B cell (primary cell): ENCODE measurements at regions not wholly inside any gene's neighbourhood (a gene's known extent, or its start where the extent isn't known, plus 50 kb on each side); places are given as distances from the start of the nearest gene placed in this dataset.

ENCODE experiments used
- ATAC-seq: fragments of 200-7000 bp; cut with Tn5 transposase; one replicate; pipeline ENCODE4 v1.10.0; 2021; ENCODE audit warnings: low read depth, mild to moderate bottlenecking, moderate number of reproducible peaks, moderate library complexity
- CTCF ChIA-PET: fragments of 350-600 bp; sonication (Branson Sonifier 250); formaldehyde crosslinking; loops from one replicate; lab custom pipeline; 2021; ENCODE audit warnings: antibody characterized with exemption, inconsistent platforms; lab: Charles Lee
- POLR2A ChIA-PET: fragments of 350-600 bp; sonication (Branson Sonifier 250); formaldehyde crosslinking; loops from one replicate; lab custom pipeline; 2021; ENCODE audit warnings: antibody characterized with exemption; lab: Charles Lee
- DNase-seq: peaks from one replicate; pipeline ENCODE4 v3.0.0; 2013
- H2AFZ ChIP-seq: 2 replicates; pipeline ENCODE4 v1.6.1; 2012; ENCODE audit warnings: mild to moderate bottlenecking, low read depth, low read length; ENCODE audit not compliant: insufficient read depth, poor library complexity, severe bottlenecking
- H3K27ac ChIP-seq, 2 donors: 1 replicate in 1 of 2; 2 replicates in 1 of 2; pipeline ENCODE4 v1.5.1; 2012 to 2013; ENCODE audit warnings: low read length in 2 of 2, mild to moderate bottlenecking in 2 of 2, moderate library complexity in 1 of 2
- H3K27me3 ChIP-seq, 4 experiments: fragments of 200-600 bp in 1 of 4; sonication (generic) in 1 of 4; replicated peaks in 1 of 4; 1 replicate in 2 of 4; 2 replicates in 2 of 4; pipeline versions ENCODE4 v1.6.1 to v1.7.0; 2013 to 2016; ENCODE audit warnings: low read length in 3 of 4, mild to moderate bottlenecking in 2 of 4, mixed read lengths in 1 of 4, moderate library complexity in 1 of 4; ENCODE audit not compliant: insufficient read depth in 4 of 4, control insufficient read depth in 3 of 4; ENCODE audit errors: control extremely low read depth in 1 of 4
- H3K36me3 ChIP-seq, 2 experiments: replicated peaks in 1 of 2; 1 replicate in 1 of 2; 2 replicates in 1 of 2; pipeline versions ENCODE4 v1.6.1 to v1.7.1; 2013; ENCODE audit warnings: low read length in 1 of 2; ENCODE audit not compliant: insufficient read depth in 2 of 2, control insufficient read depth in 1 of 2; ENCODE audit errors: control extremely low read depth in 1 of 2, extremely low read depth in 1 of 2
- H3K4me1 ChIP-seq, 2 donors: fragments of 200-600 bp in 1 of 2; sonication (generic) in 1 of 2; 1 replicate in 1 of 2; 2 replicates in 1 of 2; pipeline versions ENCODE4 v1.5.1 to v1.6.1; 2013 to 2017; ENCODE audit warnings: low read length in 2 of 2; ENCODE audit not compliant: control insufficient read depth in 2 of 2, insufficient read depth in 2 of 2
- H3K4me2 ChIP-seq: replicated peaks from 2 replicates; pipeline ENCODE3; 2012; ENCODE audit warnings: mild to moderate bottlenecking, low read depth, low read length; ENCODE audit not compliant: poor library complexity, severe bottlenecking
- H3K4me3 ChIP-seq, 5 experiments: fragments of 200-600 bp in 1 of 5; sonication (generic) in 1 of 5; 1 replicate in 3 of 5; 2 replicates in 2 of 5; pipeline versions ENCODE4 v1.5.1 to v1.7.0; 2011 to 2016; ENCODE audit warnings: low read length in 4 of 5, mild to moderate bottlenecking in 4 of 5, low read depth in 2 of 5, control low read depth in 1 of 5, moderate library complexity in 1 of 5; ENCODE audit not compliant: insufficient read depth in 1 of 5; ENCODE audit errors: control extremely low read depth in 1 of 5, extremely low read depth in 1 of 5
- H3K79me2 ChIP-seq: fragments of 200-600 bp; sonication (generic); one replicate; pipeline ENCODE4 v1.6.0; 2016; ENCODE audit warnings: low read length; ENCODE audit not compliant: control insufficient read depth, insufficient read depth
- H3K9ac ChIP-seq: fragments of 200-600 bp; sonication (generic); 2 replicates; pipeline ENCODE4 v1.6.1; 2017; ENCODE audit warnings: mild to moderate bottlenecking, low read length, moderate library complexity
- H3K9me3 ChIP-seq, 3 donors: one replicate each; pipeline versions ENCODE4 v1.6.1 to v1.7.1; 2013; ENCODE audit warnings: low read length in 2 of 3; ENCODE audit not compliant: control insufficient read depth in 2 of 3, insufficient read depth in 1 of 3; ENCODE audit errors: control extremely low read depth in 1 of 3
- H4K20me1 ChIP-seq: 2 replicates; pipeline ENCODE4 v1.6.0; 2012; ENCODE audit warnings: mild to moderate bottlenecking, low read length; ENCODE audit not compliant: insufficient read depth, control insufficient read depth, poor library complexity, severe bottlenecking
- H3K27ac Mint-ChIP-seq: one replicate; pipeline ENCODE4 v1.8.0; 2021; ENCODE audit warnings: mixed read lengths
- H3K27me3 Mint-ChIP-seq: one replicate; pipeline ENCODE4 v1.8.0; 2021; ENCODE audit warnings: mixed read lengths
- H3K4me1 Mint-ChIP-seq: one replicate; pipeline ENCODE4 v1.8.0; 2021; ENCODE audit warnings: mixed read lengths
- H3K4me3 Mint-ChIP-seq: one replicate; pipeline ENCODE4 v1.8.0; 2021; ENCODE audit warnings: mixed read lengths
- H3K9me3 Mint-ChIP-seq: one replicate; pipeline ENCODE4 v1.8.0; 2022; ENCODE audit warnings: mixed read lengths; ENCODE audit not compliant: insufficient read depth
- EZH2 ChIP-seq: IDR thresholded peaks from 2 replicates; pipeline ENCODE4 v1.6.1; 2012; ENCODE audit warnings: borderline replicate concordance, low read depth, mild to moderate bottlenecking, moderate library complexity, low read length; ENCODE audit not compliant: insufficient read depth, poor library complexity, severe bottlenecking
- WGBS: methylation state at CpG from one replicate; pipeline ENCODE4 v1.1.5; 2013; ENCODE audit warnings: missing lambda C conversion rate; ENCODE audit not compliant: insufficient coverage; 5-methylcytosine and 5-hydroxymethylcytosine counted together
- intact Hi-C: fragments of 100-400 bp; cut with micrococcal nuclease; formaldehyde crosslinking; loops from one replicate; pipeline ENCODE4 v1.10.0; 2022
- TF ChIP-seq, protein P1 (sequence below): fragments of 200-600 bp; IDR thresholded peaks from one replicate; pipeline ENCODE4 v1.8.0; 2022; ENCODE audit warnings: antibody characterized with exemption, mild to moderate bottlenecking

DNA sequence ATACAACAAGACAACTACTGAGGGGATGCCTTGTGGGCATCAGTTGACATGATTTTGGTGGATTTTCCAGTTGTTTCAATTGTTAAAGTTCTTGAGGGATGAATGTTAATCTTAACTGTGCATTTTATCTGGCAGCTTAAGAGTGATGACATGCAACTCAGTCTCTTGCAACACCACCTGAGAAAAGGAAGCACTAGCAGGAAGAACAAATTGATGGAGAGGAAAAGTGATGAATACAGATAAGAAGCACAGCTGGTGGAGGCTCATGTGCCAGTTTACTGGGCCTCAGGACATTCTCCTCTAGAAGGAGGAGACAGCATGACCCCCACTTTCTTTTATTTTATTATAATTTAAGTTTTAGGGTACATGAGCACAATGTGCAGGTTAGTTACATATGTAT lies 341.3 kb upstream of the RBMY1B start:
- DNase-seq: no peak
- no peak overlapping the region for H3K27ac ChIP-seq
- no peaks in the 10 kb centered on the region for H3K79me2 ChIP-seq
- no peaks in the 10 kb centered on the region for H3K4me1 ChIP-seq
- Mint-ChIP-seq H3K27me3 (no peaks in the 10 kb centered on the region), H3K4me1 (no peaks in the 10 kb centered on the region), H3K4me3 (no peak overlapping the region), H3K9me3 (peaks cover 2% of the 10 kb centered on the region), H3K27ac (no peak overlapping the region)
- no peak for ATAC-seq
- no peak overlapping the region for H3K4me2 ChIP-seq
- no peak overlapping the region for H3K4me3 ChIP-seq
- H2AFZ ChIP-seq: no peak overlapping the region
- ChIA-PET POLR2A (interaction anchor here (0.7 kb wide), 1 partner anchor 423 kb away, joined by 3 read pairs; no protein-coding TSS in a partner anchor), CTCF (no interaction called here)
- H3K36me3 ChIP-seq: no peaks in the 10 kb centered on the region
- intact Hi-C loops: no loop called here
- no peak for TF ChIP-seq EZH2
- TF ChIP-seq, protein P1, sequence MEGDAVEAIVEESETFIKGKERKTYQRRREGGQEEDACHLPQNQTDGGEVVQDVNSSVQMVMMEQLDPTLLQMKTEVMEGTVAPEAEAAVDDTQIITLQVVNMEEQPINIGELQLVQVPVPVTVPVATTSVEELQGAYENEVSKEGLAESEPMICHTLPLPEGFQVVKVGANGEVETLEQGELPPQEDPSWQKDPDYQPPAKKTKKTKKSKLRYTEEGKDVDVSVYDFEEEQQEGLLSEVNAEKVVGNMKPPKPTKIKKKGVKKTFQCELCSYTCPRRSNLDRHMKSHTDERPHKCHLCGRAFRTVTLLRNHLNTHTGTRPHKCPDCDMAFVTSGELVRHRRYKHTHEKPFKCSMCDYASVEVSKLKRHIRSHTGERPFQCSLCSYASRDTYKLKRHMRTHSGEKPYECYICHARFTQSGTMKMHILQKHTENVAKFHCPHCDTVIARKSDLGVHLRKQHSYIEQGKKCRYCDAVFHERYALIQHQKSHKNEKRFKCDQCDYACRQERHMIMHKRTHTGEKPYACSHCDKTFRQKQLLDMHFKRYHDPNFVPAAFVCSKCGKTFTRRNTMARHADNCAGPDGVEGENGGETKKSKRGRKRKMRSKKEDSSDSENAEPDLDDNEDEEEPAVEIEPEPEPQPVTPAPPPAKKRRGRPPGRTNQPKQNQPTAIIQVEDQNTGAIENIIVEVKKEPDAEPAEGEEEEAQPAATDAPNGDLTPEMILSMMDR: no peak
- H3K9me3 ChIP-seq: peaks cover 0 to 3% (median 2%) of the 10 kb centered on the region in 3 donors
- no peaks in the 10 kb centered on the region for H3K27me3 ChIP-seq
- no peaks in the 10 kb centered on the region for H4K20me1 ChIP-seq
- H3K9ac ChIP-seq: no peak overlapping the region

DNA sequence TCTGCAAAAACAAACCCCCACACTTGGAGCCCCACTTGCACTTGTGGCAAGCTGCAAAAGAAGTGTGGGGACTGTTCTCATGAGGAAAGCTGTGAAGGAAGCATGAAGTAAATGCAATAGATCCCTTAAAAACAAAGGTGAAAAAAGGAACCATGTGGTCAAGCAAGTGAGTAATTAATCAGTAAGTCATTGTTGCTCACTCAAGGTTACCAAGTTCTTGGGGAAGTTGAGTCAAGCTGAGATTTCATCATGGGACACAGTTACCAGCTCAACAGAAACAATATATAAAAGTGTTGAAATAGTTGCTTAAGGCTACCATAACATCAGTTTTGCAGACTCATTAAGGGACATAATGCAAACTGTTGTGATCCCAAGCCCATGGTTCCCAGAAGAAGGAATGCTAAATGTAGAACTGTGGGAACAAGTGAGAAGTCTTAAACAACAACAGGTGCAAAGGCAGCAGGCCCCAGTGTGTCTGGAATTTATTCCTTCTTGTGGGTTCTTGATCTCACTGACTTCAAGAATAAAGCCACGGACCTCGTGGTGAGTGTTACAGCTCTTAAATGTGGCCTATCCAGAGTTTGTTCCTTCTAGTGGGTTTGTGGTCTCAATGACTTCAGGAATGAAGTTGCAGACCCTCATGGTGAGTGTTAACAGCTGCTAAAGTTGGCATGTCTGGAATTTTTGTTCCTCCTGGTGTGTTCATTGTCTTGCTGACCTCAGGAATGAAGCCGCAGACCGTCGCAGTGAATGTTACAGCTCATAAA lies 336.3 kb upstream of the RBMY1B start:
- no peak overlapping the region for H3K27ac Mint-ChIP-seq
- peaks cover 6% of the 10 kb centered on the region for H3K4me1 Mint-ChIP-seq
- no peaks in the 10 kb centered on the region for H3K79me2 ChIP-seq
- no peak overlapping the region for H3K27ac ChIP-seq
- ChIA-PET POLR2A (no interaction called here), CTCF (no interaction called here)
- no peak overlapping the region for H3K9ac ChIP-seq
- ATAC-seq (no peak), DNase-seq (no peak)
- no peaks in the 10 kb centered on the region for H3K4me1 ChIP-seq
- no peak overlapping the region for H3K4me3 Mint-ChIP-seq
- no peak for TF ChIP-seq EZH2
- TF ChIP-seq, protein P1: no peak
- peaks cover 0 to 3% (median 0%) of the 10 kb centered on the region in 3 donors for H3K9me3 ChIP-seq
- no peak overlapping the region for H3K4me3 ChIP-seq
- H3K9me3 Mint-ChIP-seq: no peaks in the 10 kb centered on the region
- H3K36me3 ChIP-seq: no peaks in the 10 kb centered on the region
- no peak overlapping the region for H2AFZ ChIP-seq
- no peaks in the 10 kb centered on the region for H3K27me3 Mint-ChIP-seq
- H3K4me2 ChIP-seq: no peak overlapping the region
- intact Hi-C loops: no loop called here
- no peaks in the 10 kb centered on the region for H4K20me1 ChIP-seq
- 94% methylated on average over 3 of the region's 5 CpGs for WGBS
- no peaks in the 10 kb centered on the region for H3K27me3 ChIP-seq
